Neural progenitor cell (in vitro differentiated cells): ENCODE measurements at regions not wholly inside any gene's neighbourhood (a gene's known extent, or its start where the extent isn't known, plus 50 kb on each side); places are given as distances from the start of the nearest gene placed in this dataset.

Experiments used
- DNase-seq: peaks from one replicate; pipeline ENCODE4 v3.0.0-alpha.2; 2016; ENCODE audit warnings: low spot score
- H2AFZ ChIP-seq: fragments of 200-600 bp; sonication (generic); replicated peaks from 2 replicates; pipeline ENCODE4 v1.6.1; 2016; ENCODE audit warnings: antibody characterized with exemption
- H3F3A ChIP-seq: fragments of 200-600 bp; sonication (generic); 2 replicates; pipeline ENCODE4 v1.6.1; 2016; ENCODE audit warnings: antibody characterized with exemption, low read depth
- H3K27ac ChIP-seq: fragments of 200-600 bp; sonication (generic); 2 replicates; pipeline ENCODE4 v1.5.1; 2016; ENCODE audit warnings: mild to moderate bottlenecking
- H3K27me3 ChIP-seq: fragments of 200-600 bp; sonication (generic); 2 replicates; pipeline ENCODE4 v1.6.1; 2016; ENCODE audit warnings: mild to moderate bottlenecking, moderate library complexity
- H3K36me3 ChIP-seq: fragments of 200-600 bp; sonication (generic); 2 replicates; pipeline ENCODE4 v1.5.1; 2016
- H3K4me1 ChIP-seq: fragments of 200-600 bp; sonication (generic); 2 replicates; pipeline ENCODE4 v1.6.1; 2016; ENCODE audit warnings: mixed run types
- H3K4me2 ChIP-seq: fragments of 200-600 bp; sonication (generic); 2 replicates; pipeline ENCODE4 v1.6.1; 2016
- H3K4me3 ChIP-seq: fragments of 200-600 bp; sonication (generic); 2 replicates; pipeline ENCODE4 v1.5.1; 2016
- H3K79me2 ChIP-seq: fragments of 200-600 bp; sonication (generic); 2 replicates; pipeline ENCODE4 v1.6.1; 2016; ENCODE audit warnings: low read depth
- H3K9ac ChIP-seq: fragments of 200-600 bp; sonication (generic); 2 replicates; pipeline ENCODE4 v1.6.1; 2016
- H3K9me3 ChIP-seq: fragments of 200-600 bp; sonication (generic); 2 replicates; pipeline ENCODE4 v1.5.1; 2016; ENCODE audit warnings: low read depth
- H4K20me1 ChIP-seq: fragments of 200-600 bp; sonication (generic); 2 replicates; pipeline ENCODE4 v1.6.1; 2016; ENCODE audit warnings: low read depth
- H3K27ac Mint-ChIP-seq: 3 replicates; pipeline ENCODE4 v1.8.0; 2021; ENCODE audit warnings: mixed read lengths
- H3K27me3 Mint-ChIP-seq: 2 replicates; pipeline ENCODE4 v1.8.0; 2022; ENCODE audit warnings: low read depth, mild to moderate bottlenecking, inconsistent platforms, moderate library complexity, mixed read lengths; ENCODE audit not compliant: insufficient read depth
- H3K36me3 Mint-ChIP-seq: 3 replicates; pipeline ENCODE4 v1.8.0; 2021; ENCODE audit warnings: mixed read lengths
- H3K4me1 Mint-ChIP-seq: 3 replicates; pipeline ENCODE4 v1.8.0; 2021; ENCODE audit warnings: mixed read lengths
- H3K4me3 Mint-ChIP-seq: 3 replicates; pipeline ENCODE4 v1.8.0; 2021; ENCODE audit warnings: mild to moderate bottlenecking, moderate library complexity, mixed read lengths
- H3K9me3 Mint-ChIP-seq: 3 replicates; pipeline ENCODE4 v1.8.0; 2020; ENCODE audit warnings: mixed read lengths
- CTCF ChIP-seq: fragments of 200-600 bp; sonication (generic); IDR thresholded peaks from 2 replicates; pipeline ENCODE4 v1.5.1; 2017; ENCODE audit warnings: antibody characterized with exemption, mild to moderate bottlenecking
- EZH2 ChIP-seq: fragments of 200-600 bp; sonication (generic); IDR thresholded peaks from 2 replicates; pipeline ENCODE4 v1.6.1; 2017; ENCODE audit warnings: antibody characterized with exemption, mild to moderate bottlenecking, moderate library complexity
- EZH2phosphoT487 ChIP-seq: fragments of 200-600 bp; sonication (generic); IDR thresholded peaks from 2 replicates; pipeline ENCODE4 v1.6.1; 2017; ENCODE audit warnings: antibody characterized with exemption

- no peak for DNase-seq
- Mint-ChIP-seq H3K27me3 (no peaks in the 10 kb centered on the region), H3K27ac (no peak overlapping the region), H3K4me1 (peaks cover 20% of the 10 kb centered on the region), H3K36me3 (no peaks in the 10 kb centered on the region), H3K4me3 (no peak overlapping the region), H3K9me3 (no peaks in the 10 kb centered on the region)
- Histone ChIP-seq H2AFZ (no peak overlapping the region), H3K9me3 (no peaks in the 10 kb centered on the region), H3K79me2 (no peaks in the 10 kb centered on the region), H3K9ac (no peak overlapping the region), H4K20me1 (no peaks in the 10 kb centered on the region), H3F3A (no peaks in the 10 kb centered on the region), H3K4me2 (no peak overlapping the region), H3K27ac (no peak overlapping the region), H3K27me3 (no peaks in the 10 kb centered on the region), H3K36me3 (no peaks in the 10 kb centered on the region), H3K4me1 (peaks cover 13% of the 10 kb centered on the region), H3K4me3 (no peak overlapping the region)
- TF ChIP-seq CTCF (no peak), EZH2 (no peak), EZH2phosphoT487 (no peak)
Measured at GRCh38 chr4:13263967-13264525, 220.1 kb downstream of the RAB28 start.

DNA sequence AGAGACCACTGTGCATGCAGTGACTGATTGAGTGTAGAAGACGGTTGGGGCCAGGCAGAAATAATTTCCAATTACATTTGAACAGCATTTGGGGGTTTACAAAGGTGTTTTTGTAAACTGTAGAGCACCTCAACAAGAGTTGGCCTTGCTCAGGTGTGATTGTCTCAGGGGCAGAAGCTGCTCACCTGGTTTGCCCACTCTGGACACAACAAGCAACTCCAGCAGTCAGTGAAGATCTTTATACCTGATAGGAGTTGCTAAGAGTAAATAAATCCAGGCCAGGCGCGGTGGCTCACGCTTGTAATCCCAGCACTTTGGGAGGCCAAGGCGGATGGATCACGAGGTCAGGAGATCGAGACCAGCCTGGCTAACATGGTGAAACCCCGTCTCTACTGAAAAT is 221.3 kb downstream of the RAB28 start:
- H4K20me1 ChIP-seq, result no peaks in the 10 kb centered on the region
- no peak overlapping the region for H3K4me3 Mint-ChIP-seq
- no peaks in the 10 kb centered on the region for H3K27me3 Mint-ChIP-seq
- H3K36me3 ChIP-seq, result no peaks in the 10 kb centered on the region
- no peaks in the 10 kb centered on the region for H3K9me3 ChIP-seq
- H3F3A ChIP-seq, result no peaks in the 10 kb centered on the region
- no peak overlapping the region for H3K9ac ChIP-seq
- H3K27me3 ChIP-seq, result no peaks in the 10 kb centered on the region
- H3K4me1 ChIP-seq, result peaks cover 8% of the 10 kb centered on the region
- H3K36me3 Mint-ChIP-seq, result no peaks in the 10 kb centered on the region
- H3K4me3 ChIP-seq, result no peak overlapping the region
- H3K27ac ChIP-seq, result no peak overlapping the region
- H3K27ac Mint-ChIP-seq, result no peak overlapping the region
- H3K4me2 ChIP-seq, result no peak overlapping the region
- no peak for DNase-seq
- H3K4me1 Mint-ChIP-seq, result peaks cover 18% of the 10 kb centered on the region
- TF ChIP-seq EZH2phosphoT487 (no peak), EZH2 (no peak), CTCF (no peak)
- H2AFZ ChIP-seq, result no peak overlapping the region
- H3K79me2 ChIP-seq, result no peaks in the 10 kb centered on the region
- H3K9me3 Mint-ChIP-seq, result no peaks in the 10 kb centered on the region

DNA sequence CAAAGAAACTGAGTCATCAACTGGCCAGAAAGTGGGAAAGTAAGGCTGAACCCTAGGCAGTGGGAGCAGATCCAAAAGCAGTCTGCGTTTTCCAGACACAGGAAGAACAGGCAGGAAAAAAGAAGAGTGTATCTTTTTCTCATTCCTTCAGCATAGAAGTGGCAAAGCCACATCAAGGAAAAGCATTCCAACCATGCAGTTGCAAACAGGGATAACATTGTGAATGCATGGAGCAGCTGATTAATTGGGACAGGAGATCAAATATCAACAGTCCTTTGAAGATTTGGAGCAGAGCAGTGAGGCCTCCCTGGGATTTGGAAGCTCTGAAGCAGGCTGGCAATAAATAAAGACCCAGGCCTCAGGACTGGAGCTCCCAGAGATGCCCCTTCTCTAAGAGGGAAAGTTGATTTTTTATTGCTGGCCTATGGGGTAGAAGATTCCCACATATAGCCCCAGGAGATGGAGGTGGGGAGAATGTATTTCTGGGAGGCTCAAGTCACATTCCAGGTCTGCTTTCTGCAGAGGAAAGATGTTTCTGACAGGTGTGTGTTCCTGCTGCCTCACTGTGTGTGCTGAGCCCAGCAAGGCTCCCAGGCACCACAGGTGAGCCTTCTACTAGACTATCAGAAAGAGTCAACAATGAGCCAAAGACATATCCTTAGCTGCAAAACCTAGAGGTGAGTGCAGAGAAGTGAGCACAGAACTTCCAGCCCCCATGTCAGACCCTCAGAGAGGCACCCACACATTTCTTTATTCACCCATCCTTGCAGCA is 222.5 kb downstream of the RAB28 start:
- no peak overlapping the region for H3K4me2 ChIP-seq
- peak; percentile 31 for DNase-seq

More for the DNA sequence above, 222.5 kb downstream of the RAB28 start:
- no peak overlapping the region for H2AFZ ChIP-seq
- H3K36me3 Mint-ChIP-seq, result no peaks in the 10 kb centered on the region
- peaks cover 18% of the 10 kb centered on the region for H3K4me1 Mint-ChIP-seq
- TF ChIP-seq EZH2 (no peak), CTCF (no peak), EZH2phosphoT487 (no peak)
- H3K36me3 ChIP-seq, result no peaks in the 10 kb centered on the region
- no peaks in the 10 kb centered on the region for H3K9me3 Mint-ChIP-seq
- H3K27ac Mint-ChIP-seq, result no peak overlapping the region
- no peaks in the 10 kb centered on the region for H4K20me1 ChIP-seq
- no peaks in the 10 kb centered on the region for H3K27me3 ChIP-seq
- H3K27ac ChIP-seq, result no peak overlapping the region
- no peaks in the 10 kb centered on the region for H3K79me2 ChIP-seq
- no peak overlapping the region for H3K4me3 ChIP-seq
- no peak overlapping the region for H3K9ac ChIP-seq
- H3K4me3 Mint-ChIP-seq, result no peak overlapping the region
- peaks cover 8% of the 10 kb centered on the region for H3K4me1 ChIP-seq
- H3K9me3 ChIP-seq, result no peaks in the 10 kb centered on the region
- no peaks in the 10 kb centered on the region for H3F3A ChIP-seq
- H3K27me3 Mint-ChIP-seq, result no peaks in the 10 kb centered on the region
